IMR-90 (cell line): ENCODE measurements at regions not wholly inside any gene's neighbourhood (a gene's known extent, or its start where the extent isn't known, plus 50 kb on each side); places are given as distances from the start of the nearest gene placed in this dataset.

Experiments
- ATAC-seq: fragments of 200-7000 bp; cut with Tn5 transposase; 2 replicates; pipeline ENCODE4 v1.9.1; 2020; ENCODE audit warnings: low read depth, mild to moderate bottlenecking, moderate library complexity
- BruUV-seq: library from RNA; stranded (reverse); fragments of 400-500 nt; replicated peaks from 2 replicates; lab custom pipeline; 2021; lab: Mats Ljungman, UMichigan
- CTCF ChIA-PET: fragments of 300-600 bp; formaldehyde crosslinking; extraction: SDS; loops from one replicate; lab custom pipeline; 2021; ENCODE audit warnings: antibody characterized with exemption; lab: Yijun Ruan, JAX
- POLR2A ChIA-PET: fragments of 300-600 bp; sonication (Branson Sonifier 250); formaldehyde crosslinking; loops from one replicate; lab custom pipeline; 2022; ENCODE audit warnings: antibody characterized with exemption; ENCODE audit not compliant: unreplicated experiment; lab: Charles Lee
- DNase-seq: peaks from one replicate; pipeline ENCODE4 v3.0.0; 2013
- H2AFZ ChIP-seq: replicated peaks from 2 replicates; pipeline ENCODE3; 2013; ENCODE audit warnings: low read length, mild to moderate bottlenecking; ENCODE audit not compliant: poor library complexity
- H2AK5ac ChIP-seq: 2 replicates; pipeline ENCODE4 v1.6.1; 2013; ENCODE audit warnings: low read depth, low read length, inconsistent platforms
- H2AK9ac ChIP-seq: replicated peaks from 2 replicates; pipeline ENCODE3; 2013; ENCODE audit warnings: mild to moderate bottlenecking, low read depth, low read length, moderate library complexity; ENCODE audit not compliant: poor library complexity
- H2BK120ac ChIP-seq: 2 replicates; pipeline ENCODE4 v1.6.1; 2013; ENCODE audit warnings: low read depth, low read length, inconsistent platforms
- H2BK15ac ChIP-seq: 3 replicates; pipeline ENCODE4 v1.6.1; 2013; ENCODE audit warnings: low read depth, low read length, inconsistent platforms
- H2BK20ac ChIP-seq: 2 replicates; pipeline ENCODE4 v1.6.1; 2013; ENCODE audit warnings: low read depth, mild to moderate bottlenecking, inconsistent platforms, low read length, moderate library complexity
- H2BK5ac ChIP-seq: 2 replicates; pipeline ENCODE4 v1.6.1; 2013; ENCODE audit warnings: mild to moderate bottlenecking, low read depth, low read length, inconsistent platforms; ENCODE audit not compliant: poor library complexity, severe bottlenecking
- H3K14ac ChIP-seq: replicated peaks from 2 replicates; pipeline ENCODE4 v1.6.1; 2013; ENCODE audit warnings: low read depth, low read length, inconsistent platforms
- H3K18ac ChIP-seq: 2 replicates; pipeline ENCODE4 v1.6.1; 2013; ENCODE audit warnings: low read depth, low read length, control low read depth
- H3K23ac ChIP-seq: 2 replicates; pipeline ENCODE4 v1.6.1; 2013; ENCODE audit warnings: low read depth, low read length, inconsistent platforms
- H3K27ac ChIP-seq: 2 replicates; pipeline ENCODE4 v1.5.1; 2013; ENCODE audit warnings: mild to moderate bottlenecking, control low read depth, low read length; ENCODE audit not compliant: insufficient read depth
- H3K27me3 ChIP-seq: 2 replicates; pipeline ENCODE4 v1.6.1; 2013; ENCODE audit warnings: low read length; ENCODE audit not compliant: control insufficient read depth, insufficient read depth
- H3K36me3 ChIP-seq: 2 replicates; pipeline ENCODE4 v1.6.1; 2013; ENCODE audit warnings: low read length, mixed read lengths; ENCODE audit not compliant: control insufficient read depth, insufficient read depth
- H3K4ac ChIP-seq: 2 replicates; pipeline ENCODE4 v1.6.1; 2013; ENCODE audit warnings: low read depth, low read length, inconsistent platforms
- H3K4me1 ChIP-seq: 2 replicates; pipeline ENCODE4 v1.6.1; 2013; ENCODE audit warnings: low read length, mixed read lengths; ENCODE audit not compliant: control insufficient read depth, insufficient read depth
- H3K4me2 ChIP-seq: 2 replicates; pipeline ENCODE4 v1.6.1; 2013; ENCODE audit warnings: low read depth, mild to moderate bottlenecking, control low read depth, low read length, moderate library complexity
- H3K4me3 ChIP-seq: 2 replicates; pipeline ENCODE4 v1.5.1; 2013; ENCODE audit warnings: low read depth, mild to moderate bottlenecking, control low read depth, low read length, moderate library complexity; ENCODE audit not compliant: insufficient read depth
- H3K56ac ChIP-seq: 2 replicates; pipeline ENCODE4 v1.6.1; 2013; ENCODE audit warnings: low read length, inconsistent platforms; ENCODE audit not compliant: insufficient read depth; ENCODE audit errors: extremely low read depth
- H3K79me1 ChIP-seq, 2 experiments: 2 replicates each; pipeline ENCODE4 v1.6.1; 2013; ENCODE audit warnings: low read length in 2 of 2, inconsistent platforms in 1 of 2, low read depth in 1 of 2
- H3K9ac ChIP-seq: 2 replicates; pipeline ENCODE4 v1.6.1; 2013; ENCODE audit warnings: low read depth, low read length, control low read depth
- H3K9me1 ChIP-seq: 2 replicates; pipeline ENCODE4 v1.6.1; 2013; ENCODE audit warnings: low read length, inconsistent platforms; ENCODE audit not compliant: insufficient read depth
- H3K9me3 ChIP-seq: 2 replicates; pipeline ENCODE4 v1.6.1; 2013; ENCODE audit warnings: low read length; ENCODE audit not compliant: control insufficient read depth, insufficient read depth
- H4K20me1 ChIP-seq: 2 replicates; pipeline ENCODE4 v1.6.1; 2013; ENCODE audit warnings: low read length, inconsistent platforms; ENCODE audit not compliant: insufficient read depth
- H4K5ac ChIP-seq: 2 replicates; pipeline ENCODE4 v1.6.1; 2013; ENCODE audit warnings: mild to moderate bottlenecking, low read depth, low read length, control low read depth
- H4K8ac ChIP-seq, 2 experiments: 2 replicates each; pipeline ENCODE4 v1.6.1; 2013; ENCODE audit warnings: low read depth in 2 of 2, low read length in 2 of 2, control low read depth in 1 of 2, inconsistent platforms in 1 of 2
- H4K91ac ChIP-seq: 2 replicates; pipeline ENCODE4 v1.6.1; 2013; ENCODE audit warnings: low read depth, low read length, inconsistent platforms; ENCODE audit not compliant: insufficient read depth
- BHLHE40 ChIP-seq: fragments of 150-350 bp; IDR thresholded peaks from 2 replicates; pipeline ENCODE4 v1.6.1; 2016; ENCODE audit warnings: mild to moderate bottlenecking, low read depth, low read length
- CEBPB ChIP-seq: IDR thresholded peaks from 2 replicates; pipeline ENCODE4 v1.6.1; 2012; ENCODE audit warnings: low read depth, low read length, improper control_type of control experiment
- CHD1 ChIP-seq: IDR thresholded peaks from 2 replicates; pipeline ENCODE4 v1.6.1; 2012; ENCODE audit warnings: low read depth, low read length, improper control_type of control experiment
- FOS ChIP-seq: fragments of 150-350 bp; IDR thresholded peaks from 2 replicates; pipeline ENCODE4 v1.6.1; 2016; ENCODE audit warnings: low read depth, low read length
- MAFK ChIP-seq: IDR thresholded peaks from 2 replicates; pipeline ENCODE4 v1.6.1; 2012; ENCODE audit warnings: low read depth, low read length, improper control_type of control experiment
- MAZ ChIP-seq: IDR thresholded peaks from 2 replicates; pipeline ENCODE4 v1.6.1; 2012; ENCODE audit warnings: low read depth, mild to moderate bottlenecking, low read length, improper control_type of control experiment, moderate library complexity, borderline replicate concordance
- MXI1 ChIP-seq: IDR thresholded peaks from 2 replicates; pipeline ENCODE4 v1.6.1; 2012; ENCODE audit warnings: low read depth, mild to moderate bottlenecking, low read length, moderate library complexity, borderline replicate concordance
- NFE2L2 ChIP-seq: fragments of 150-350 bp; IDR thresholded peaks from 2 replicates; pipeline ENCODE4 v1.6.1; 2016; ENCODE audit warnings: low read depth, mild to moderate bottlenecking, low read length
- POLR2A ChIP-seq: IDR thresholded peaks from 2 replicates; pipeline ENCODE4 v1.6.1; 2012; ENCODE audit warnings: mild to moderate bottlenecking, low read depth, low read length
- RAD21 ChIP-seq: IDR thresholded peaks from 2 replicates; pipeline ENCODE4 v1.6.1; 2012; ENCODE audit warnings: low read length, improper control_type of control experiment
- RFX5 ChIP-seq: IDR thresholded peaks from 2 replicates; pipeline ENCODE4 v1.8.0; 2012; ENCODE audit warnings: low read depth, mild to moderate bottlenecking, low read length, moderate library complexity
- SMC3 ChIP-seq: fragments of 150-350 bp; IDR thresholded peaks from 2 replicates; pipeline ENCODE4 v1.6.1; 2016; ENCODE audit warnings: low read depth, mild to moderate bottlenecking, antibody characterized with exemption, low read length, moderate library complexity
- WGBS, 2 experiments: methylation state at CpG; one replicate each; pipeline versions ENCODE4 v1.1.5 to v1.1.7; 2013; ENCODE audit warnings: missing lambda C conversion rate in 2 of 2; ENCODE audit not compliant: insufficient read length in 1 of 2; ENCODE audit errors: extremely low coverage in 2 of 2; 5-methylcytosine and 5-hydroxymethylcytosine counted together
- dilution Hi-C: fragments of 300-500 bp; cut with HindIII; formaldehyde crosslinking; loops from one replicate; pipeline ENCODE4 v1.14.3; 2018; ENCODE audit warnings: low sequenced_read_pairs; ENCODE audit not compliant: unreplicated experiment
- in situ Hi-C: fragments of 300-500 bp; cut with MboI; formaldehyde crosslinking; loops from 3 replicates; pipeline ENCODE4 v1.14.3; 2019; ENCODE audit warnings: low sequenced_read_pairs, inconsistent platforms, mixed read lengths
- intact Hi-C: fragments of 100-400 bp; cut with micrococcal nuclease; formaldehyde crosslinking; loops from 2 replicates; pipeline ENCODE4 v1.10.0; 2022
- TF ChIP-seq, protein P1 (sequence below): fragments of 150-350 bp; IDR thresholded peaks from 2 replicates; pipeline ENCODE4 v1.6.1; 2017; ENCODE audit warnings: mild to moderate bottlenecking, antibody characterized with exemption, low read length, low read depth
- TF ChIP-seq, protein P2 (sequence below): fragments of 150-350 bp; IDR thresholded peaks from 2 replicates; pipeline ENCODE4 v1.6.1; 2016; ENCODE audit warnings: low read depth, mild to moderate bottlenecking, low read length, moderate library complexity, borderline replicate concordance

DNA sequence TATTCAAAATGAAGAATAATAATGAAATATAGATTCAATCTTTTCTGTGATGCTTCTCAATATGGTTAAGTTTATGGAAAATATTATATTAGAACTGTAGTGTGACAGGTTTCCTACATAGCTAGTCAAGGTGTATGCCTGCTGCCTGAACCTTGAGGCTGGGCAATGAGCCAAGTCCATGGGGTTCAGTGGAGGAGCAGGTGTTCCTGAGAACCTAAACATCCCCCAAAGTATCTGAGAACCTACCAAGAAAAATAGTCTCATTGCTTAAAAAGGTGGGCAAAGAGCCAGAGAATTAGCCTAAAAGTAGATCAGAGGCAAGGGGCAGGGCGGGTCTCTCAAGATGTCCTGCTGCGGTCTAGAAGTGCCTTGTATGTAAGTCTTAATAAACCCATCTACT is 185.9 kb upstream of the SPHKAP start:
- H4K5ac ChIP-seq: no peak overlapping the region
- H3K9ac ChIP-seq: no peak overlapping the region
- no peak overlapping the region for H2BK120ac ChIP-seq
- H3K18ac ChIP-seq: no peak overlapping the region
- no peaks in the 10 kb centered on the region for H3K79me1 ChIP-seq
- H2BK15ac ChIP-seq: no peak overlapping the region
- no peak overlapping the region for H3K23ac ChIP-seq
- BruUV-seq: no TSS peak
- WGBS, 2 experiments: no CpG with 5 or more reads among the region's 2 CpGs
- no peaks in the 10 kb centered on the region for H3K27me3 ChIP-seq
- no peak overlapping the region for H2BK5ac ChIP-seq
- no peak overlapping the region for H2AK9ac ChIP-seq
- H3K9me3 ChIP-seq: peaks cover 18% of the 10 kb centered on the region
- ATAC-seq (no peak), DNase-seq (no peak)
- dilution Hi-C loops: no loop called here
- H4K91ac ChIP-seq: no peak overlapping the region
- no peaks in the 10 kb centered on the region for H3K36me3 ChIP-seq
- H3K4ac ChIP-seq: no peak overlapping the region
- CTCF ChIA-PET: no interaction called here
- no peaks in the 10 kb centered on the region for H3K9me1 ChIP-seq
- H3K27ac ChIP-seq: no peak overlapping the region
- in situ Hi-C loops: no loop called here
- intact Hi-C loops: no loop called here
- TF ChIP-seq MAZ (no peak), BHLHE40 (no peak), CEBPB (no peak), CHD1 (no peak), NFE2L2 (no peak), FOS (no peak), MAFK (no peak), POLR2A (no peak), SMC3 (no peak), MXI1 (no peak), RAD21 (no peak), RFX5 (no peak)
- TF ChIP-seq, protein P1, sequence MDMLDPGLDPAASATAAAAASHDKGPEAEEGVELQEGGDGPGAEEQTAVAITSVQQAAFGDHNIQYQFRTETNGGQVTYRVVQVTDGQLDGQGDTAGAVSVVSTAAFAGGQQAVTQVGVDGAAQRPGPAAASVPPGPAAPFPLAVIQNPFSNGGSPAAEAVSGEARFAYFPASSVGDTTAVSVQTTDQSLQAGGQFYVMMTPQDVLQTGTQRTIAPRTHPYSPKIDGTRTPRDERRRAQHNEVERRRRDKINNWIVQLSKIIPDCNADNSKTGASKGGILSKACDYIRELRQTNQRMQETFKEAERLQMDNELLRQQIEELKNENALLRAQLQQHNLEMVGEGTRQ: no peak
- TF ChIP-seq, protein P2, sequence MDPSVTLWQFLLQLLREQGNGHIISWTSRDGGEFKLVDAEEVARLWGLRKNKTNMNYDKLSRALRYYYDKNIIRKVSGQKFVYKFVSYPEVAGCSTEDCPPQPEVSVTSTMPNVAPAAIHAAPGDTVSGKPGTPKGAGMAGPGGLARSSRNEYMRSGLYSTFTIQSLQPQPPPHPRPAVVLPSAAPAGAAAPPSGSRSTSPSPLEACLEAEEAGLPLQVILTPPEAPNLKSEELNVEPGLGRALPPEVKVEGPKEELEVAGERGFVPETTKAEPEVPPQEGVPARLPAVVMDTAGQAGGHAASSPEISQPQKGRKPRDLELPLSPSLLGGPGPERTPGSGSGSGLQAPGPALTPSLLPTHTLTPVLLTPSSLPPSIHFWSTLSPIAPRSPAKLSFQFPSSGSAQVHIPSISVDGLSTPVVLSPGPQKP: no peak
- H3K14ac ChIP-seq: no peak overlapping the region
- no peak overlapping the region for H2BK20ac ChIP-seq
- H2AFZ ChIP-seq: no peak overlapping the region
- POLR2A ChIA-PET: no interaction called here
- no peak overlapping the region for H3K56ac ChIP-seq
- no peak overlapping the region for H3K4me2 ChIP-seq
- no peak overlapping the region for H3K4me3 ChIP-seq
- H3K4me1 ChIP-seq: no peaks in the 10 kb centered on the region
- H4K8ac ChIP-seq: no peak overlapping the region
- H2AK5ac ChIP-seq: no peak overlapping the region
- H4K20me1 ChIP-seq: no peaks in the 10 kb centered on the region
